ENCODE measurements at regions not wholly inside any gene's neighbourhood (a gene's known extent, or its start where the extent isn't known, plus 50 kb on each side); places are given as distances from the start of the nearest gene placed in this dataset.

- TF ChIP-seq, protein P1, sequence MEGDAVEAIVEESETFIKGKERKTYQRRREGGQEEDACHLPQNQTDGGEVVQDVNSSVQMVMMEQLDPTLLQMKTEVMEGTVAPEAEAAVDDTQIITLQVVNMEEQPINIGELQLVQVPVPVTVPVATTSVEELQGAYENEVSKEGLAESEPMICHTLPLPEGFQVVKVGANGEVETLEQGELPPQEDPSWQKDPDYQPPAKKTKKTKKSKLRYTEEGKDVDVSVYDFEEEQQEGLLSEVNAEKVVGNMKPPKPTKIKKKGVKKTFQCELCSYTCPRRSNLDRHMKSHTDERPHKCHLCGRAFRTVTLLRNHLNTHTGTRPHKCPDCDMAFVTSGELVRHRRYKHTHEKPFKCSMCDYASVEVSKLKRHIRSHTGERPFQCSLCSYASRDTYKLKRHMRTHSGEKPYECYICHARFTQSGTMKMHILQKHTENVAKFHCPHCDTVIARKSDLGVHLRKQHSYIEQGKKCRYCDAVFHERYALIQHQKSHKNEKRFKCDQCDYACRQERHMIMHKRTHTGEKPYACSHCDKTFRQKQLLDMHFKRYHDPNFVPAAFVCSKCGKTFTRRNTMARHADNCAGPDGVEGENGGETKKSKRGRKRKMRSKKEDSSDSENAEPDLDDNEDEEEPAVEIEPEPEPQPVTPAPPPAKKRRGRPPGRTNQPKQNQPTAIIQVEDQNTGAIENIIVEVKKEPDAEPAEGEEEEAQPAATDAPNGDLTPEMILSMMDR (IDR thresholded peaks at IDR 0.05; ENCODE audit: low read length), result no peak
- no peak for TF ChIP-seq EZH2 (IDR thresholded peaks at IDR 0.05; ENCODE audit: borderline replicate concordance, low read length)
These were observed 189.5 kb upstream of the LYZL1 start for GRCh38 chr10:29099415-29099814.

All from OCI-LY1 (cell line).